ENCODE measurements at regions not wholly inside any gene's neighbourhood (a gene's known extent, or its start where the extent isn't known, plus 50 kb on each side); places are given as distances from the start of the nearest gene placed in this dataset.

- peaks cover 16% of the 10 kb centered on the region for H3K4me1 ChIP-seq (ENCODE audit: insufficient read depth)
- peaks cover 38% of the 10 kb centered on the region for H3K79me2 ChIP-seq (replicated peaks; ENCODE audit: insufficient read depth)
- H3K4me2 ChIP-seq: no peak overlapping the region
- H2AFZ ChIP-seq: no peak overlapping the region
- ATAC-seq: no peak
- TF ChIP-seq EZH2phosphoT487 (IDR thresholded peaks at IDR 0.05; ENCODE audit: unreplicated experiment): no peak
- TF ChIP-seq STAT1 (IDR thresholded peaks at IDR 0.05; ENCODE audit: unreplicated experiment): no peak
- TF ChIP-seq REST (IDR thresholded peaks at IDR 0.05; ENCODE audit: unreplicated experiment): no peak
- TF ChIP-seq POLR2AphosphoS5 (IDR thresholded peaks at IDR 0.05; ENCODE audit: low read depth): no peak
- 0 out of 4 replicates have a peak, but pooled peaks of 1 of the 2 experiments have one; percentile 33 for TF ChIP-seq CTCF (conservative IDR thresholded peaks at IDR 0.05; ENCODE audit: low read depth in 2 of 2)
- no peak for TF ChIP-seq ZNF114 (CRISPR knock-in tag; IDR thresholded peaks at IDR 0.05)
- no peak for TF ChIP-seq ETS1 (IDR thresholded peaks at IDR 0.05)
- H3K27ac ChIP-seq (ENCODE audit: low read depth): no peak overlapping the region
- H3K27me3 ChIP-seq (ENCODE audit: insufficient read depth): no peaks in the 10 kb centered on the region
- DNase-seq (ENCODE audit: low spot score): no peak
- Mint-ChIP-seq H3K4me1 (peaks cover 5% of the 10 kb centered on the region; the same call in 2 of the 3 replicates), H3K36me3 (ENCODE audit: low read depth) (peaks cover 10% of the 10 kb centered on the region), H3K27ac (no peak overlapping the region), H3K27me3 (ENCODE audit: insufficient read depth, low read depth, poor library complexity) (no peaks in the 10 kb centered on the region), H3K9me3 (no peaks in the 10 kb centered on the region), H3K4me3 (no peak overlapping the region)
- H4K20me1 ChIP-seq (replicated peaks; ENCODE audit: insufficient read depth): peaks cover 4% of the 10 kb centered on the region; the same call in 1 of the 2 replicates
- no peaks in the 10 kb centered on the region for H3F3A ChIP-seq (replicated peaks; ENCODE audit: low read depth)
- H3K36me3 ChIP-seq (ENCODE audit: insufficient read depth): no peaks in the 10 kb centered on the region
- no peak overlapping the region for H3K4me3 ChIP-seq
- H3K9me2 ChIP-seq (ENCODE audit: insufficient read depth): peaks cover 9% of the 10 kb centered on the region; the same call in 1 of the 2 replicates
Measured at GRCh38 chr15:81785679-81786078, 260.1 kb downstream of the MEX3B start.

DNA sequence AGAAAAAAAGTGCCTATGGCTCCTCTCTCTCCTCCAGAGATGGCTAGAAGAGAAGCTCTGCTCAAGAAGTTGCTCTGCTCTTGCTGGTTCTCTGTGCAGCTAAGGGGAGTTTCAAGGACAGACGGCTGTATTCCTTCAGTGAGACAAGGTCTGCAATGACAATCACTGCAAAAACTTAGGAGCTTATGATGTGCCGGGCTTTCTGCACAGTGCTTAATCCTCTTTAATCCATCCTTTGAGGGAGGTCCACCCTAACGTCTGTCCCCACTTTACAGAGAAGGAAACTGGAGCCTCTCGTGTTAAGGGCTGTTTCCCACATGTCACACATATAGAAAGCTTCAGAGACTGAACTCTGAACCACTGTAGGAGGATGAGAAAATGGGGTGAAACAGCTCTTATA, 260.6 kb downstream of the MEX3B start:
- H2AFZ ChIP-seq: no peak overlapping the region
- no peak overlapping the region for H3K27ac ChIP-seq (ENCODE audit: low read depth)
- no peaks in the 10 kb centered on the region for H3F3A ChIP-seq (replicated peaks; ENCODE audit: low read depth)
- H3K27me3 ChIP-seq (ENCODE audit: insufficient read depth): no peaks in the 10 kb centered on the region
- no peaks in the 10 kb centered on the region for H3K36me3 ChIP-seq (ENCODE audit: insufficient read depth)
- H3K9me2 ChIP-seq (ENCODE audit: insufficient read depth): peaks cover 9% of the 10 kb centered on the region; the same call in 1 of the 2 replicates
- H3K36me3 Mint-ChIP-seq (ENCODE audit: low read depth): peaks cover 10% of the 10 kb centered on the region
- peaks cover 4% of the 10 kb centered on the region; the same call in 1 of the 2 replicates for H4K20me1 ChIP-seq (replicated peaks; ENCODE audit: insufficient read depth)
- ATAC-seq (no peak), DNase-seq (ENCODE audit: low spot score) (no peak)
- no peak overlapping the region for H3K27ac Mint-ChIP-seq
- H3K27me3 Mint-ChIP-seq (ENCODE audit: insufficient read depth, low read depth, poor library complexity): no peaks in the 10 kb centered on the region
- H3K4me1 Mint-ChIP-seq: peaks cover 5% of the 10 kb centered on the region; the same call in 2 of the 3 replicates
- H3K9me3 Mint-ChIP-seq: no peaks in the 10 kb centered on the region
- H3K4me1 ChIP-seq (ENCODE audit: insufficient read depth): peaks cover 16% of the 10 kb centered on the region
- H3K4me2 ChIP-seq: no peak overlapping the region
- H3K4me3 ChIP-seq: no peak overlapping the region
- H3K79me2 ChIP-seq (replicated peaks; ENCODE audit: insufficient read depth): peaks cover 33% of the 10 kb centered on the region
- no peak overlapping the region for H3K4me3 Mint-ChIP-seq
- TF ChIP-seq EZH2phosphoT487 (IDR thresholded peaks at IDR 0.05; ENCODE audit: unreplicated experiment) (no peak), JUNB (IDR thresholded peaks at IDR 0.05; ENCODE audit: unreplicated experiment) (no peak), EZH2 (IDR thresholded peaks at IDR 0.05; ENCODE audit: low read depth, unreplicated experiment) (no peak), REST (IDR thresholded peaks at IDR 0.05; ENCODE audit: unreplicated experiment) (no peak), ETS1 (IDR thresholded peaks at IDR 0.05) (no peak), ZNF114 (CRISPR knock-in tag; IDR thresholded peaks at IDR 0.05) (no peak), STAT1 (IDR thresholded peaks at IDR 0.05; ENCODE audit: unreplicated experiment) (no peak), POLR2AphosphoS5 (IDR thresholded peaks at IDR 0.05; ENCODE audit: low read depth) (no peak), ZNF331 (CRISPR knock-in tag; IDR thresholded peaks at IDR 0.05; ENCODE audit: low read depth) (no peak), CREB1 (CRISPR knock-in tag; IDR thresholded peaks at IDR 0.05; ENCODE audit: low read depth) (no peak), NANOG (IDR thresholded peaks at IDR 0.05; ENCODE audit: borderline replicate concordance) (no peak)

Data from GM23338 (cell line).